SK-N-SH treated with all-trans-retinoic acid at 6 μM for 48 hours (cell line): ENCODE measurements at regions not wholly inside any gene's neighbourhood (a gene's known extent, or its start where the extent isn't known, plus 50 kb on each side); places are given as distances from the start of the nearest gene placed in this dataset.

Source experiments
- ATAC-seq: fragments of 200-7000 bp; cut with Tn5 transposase; 3 replicates; pipeline ENCODE4 v1.9.1; 2020; ENCODE audit warnings: mild to moderate bottlenecking, moderate library complexity
- ARNTL ChIP-seq: fragments of 450-650 bp; formaldehyde crosslinking; IDR thresholded peaks from 2 replicates; pipeline ENCODE4 v1.5.0; 2020; ENCODE audit warnings: low read depth, mild to moderate bottlenecking, moderate library complexity, borderline replicate concordance
- BACH2 ChIP-seq: fragments of 250-450 bp; sonication (Bioruptor Pico); IDR thresholded peaks from 2 replicates; pipeline ENCODE4 v1.9.0; 2021; ENCODE audit warnings: mild to moderate bottlenecking, borderline replicate concordance
- CREB5 ChIP-seq: fragments of 250-450 bp; sonication (Bioruptor Pico); IDR thresholded peaks from 2 replicates; pipeline ENCODE4 v1.5.1; 2020; ENCODE audit warnings: low read depth, mild to moderate bottlenecking, moderate library complexity
- CSDC2 ChIP-seq: fragments of 250-450 bp; sonication (Bioruptor Pico); IDR thresholded peaks from 2 replicates; pipeline ENCODE4 v1.5.0; 2020; ENCODE audit warnings: mild to moderate bottlenecking, moderate library complexity
- ESRRG ChIP-seq: fragments of 250-450 bp; sonication (Bioruptor Pico); IDR thresholded peaks from 2 replicates; pipeline ENCODE4 v1.6.1; 2021; ENCODE audit warnings: mild to moderate bottlenecking
- GLIS3 ChIP-seq: fragments of 250-450 bp; sonication (Bioruptor Pico); IDR thresholded peaks from 2 replicates; pipeline ENCODE4 v1.5.0; 2020; ENCODE audit warnings: mild to moderate bottlenecking, moderate library complexity
- ISL1 ChIP-seq: fragments of 250-450 bp; sonication (Bioruptor Pico); IDR thresholded peaks from 2 replicates; pipeline ENCODE4 v2.1.2; 2022; ENCODE audit warnings: mild to moderate bottlenecking, moderate library complexity
- OSR1 ChIP-seq: fragments of 250-450 bp; sonication (Bioruptor Pico); IDR thresholded peaks from 2 replicates; pipeline ENCODE4 v1.8.0; 2022; ENCODE audit warnings: moderate library complexity, mild to moderate bottlenecking, inconsistent platforms
- PATZ1 ChIP-seq: fragments of 250-450 bp; sonication (Bioruptor Pico); IDR thresholded peaks from 2 replicates; pipeline ENCODE4 v1.8.0; 2020; ENCODE audit warnings: mild to moderate bottlenecking, moderate library complexity, borderline replicate concordance
- PPARA ChIP-seq: fragments of 250-450 bp; sonication (Bioruptor Pico); IDR thresholded peaks from 2 replicates; pipeline ENCODE4 v1.5.0; 2020; ENCODE audit warnings: mild to moderate bottlenecking, borderline replicate concordance
- RARB ChIP-seq: fragments of 250-450 bp; sonication (Bioruptor Pico); IDR thresholded peaks from 2 replicates; pipeline ENCODE4 v1.8.0; 2021; ENCODE audit warnings: mild to moderate bottlenecking, moderate library complexity
- SNAI2 ChIP-seq: fragments of 250-450 bp; sonication (Bioruptor Pico); IDR thresholded peaks from 2 replicates; pipeline ENCODE4 v1.5.0; 2020; ENCODE audit warnings: mild to moderate bottlenecking, moderate library complexity
- TCF4 ChIP-seq: fragments of 250-450 bp; sonication (Bioruptor Pico); IDR thresholded peaks from 2 replicates; pipeline ENCODE4 v1.8.0; 2021; ENCODE audit warnings: mild to moderate bottlenecking, moderate library complexity, borderline replicate concordance
- TOX ChIP-seq: fragments of 250-450 bp; sonication (Bioruptor Pico); IDR thresholded peaks from 2 replicates; pipeline ENCODE4 v1.8.0; 2021; ENCODE audit warnings: mild to moderate bottlenecking, moderate library complexity, borderline replicate concordance
- ZC3H10 ChIP-seq: fragments of 250-450 bp; sonication (Bioruptor Pico); IDR thresholded peaks from 2 replicates; pipeline ENCODE4 v1.5.1; 2021; ENCODE audit warnings: mild to moderate bottlenecking, moderate library complexity
- ZFP3 ChIP-seq: fragments of 250-450 bp; sonication (Bioruptor Pico); IDR thresholded peaks from 2 replicates; pipeline ENCODE4 v1.5.0; 2020; ENCODE audit warnings: mild to moderate bottlenecking, moderate library complexity
- ZFP30 ChIP-seq: fragments of 450-650 bp; formaldehyde crosslinking; IDR thresholded peaks from 2 replicates; pipeline ENCODE4 v1.5.0; 2022; ENCODE audit warnings: mild to moderate bottlenecking, moderate library complexity
- ZNF565 ChIP-seq: fragments of 450-650 bp; formaldehyde crosslinking; conservative IDR thresholded peaks from 2 replicates; pipeline ENCODE4 v1.5.0; 2020; ENCODE audit warnings: low read depth, mild to moderate bottlenecking, moderate library complexity
- ZNF70 ChIP-seq: fragments of 450-650 bp; formaldehyde crosslinking; IDR thresholded peaks from 2 replicates; pipeline ENCODE4 v1.5.0; 2020; ENCODE audit warnings: mild to moderate bottlenecking, moderate library complexity
- TF ChIP-seq, protein P1 (sequence below): fragments of 250-450 bp; sonication (Bioruptor Pico); IDR thresholded peaks from 2 replicates; pipeline ENCODE4 v1.8.0; 2021; ENCODE audit warnings: low read depth, mild to moderate bottlenecking, moderate library complexity, borderline replicate concordance
- TF ChIP-seq, protein P2 (sequence below): fragments of 250-450 bp; sonication (Bioruptor Pico); IDR thresholded peaks from 2 replicates; pipeline ENCODE4 v1.5.1; 2021; ENCODE audit warnings: mild to moderate bottlenecking, moderate library complexity

GRCh38 chr3:27907929-27908328, 185.8 kb upstream of the EOMES start:
- TF ChIP-seq TOX (CRISPR knock-in tag), result no peak
- TF ChIP-seq, protein P1, sequence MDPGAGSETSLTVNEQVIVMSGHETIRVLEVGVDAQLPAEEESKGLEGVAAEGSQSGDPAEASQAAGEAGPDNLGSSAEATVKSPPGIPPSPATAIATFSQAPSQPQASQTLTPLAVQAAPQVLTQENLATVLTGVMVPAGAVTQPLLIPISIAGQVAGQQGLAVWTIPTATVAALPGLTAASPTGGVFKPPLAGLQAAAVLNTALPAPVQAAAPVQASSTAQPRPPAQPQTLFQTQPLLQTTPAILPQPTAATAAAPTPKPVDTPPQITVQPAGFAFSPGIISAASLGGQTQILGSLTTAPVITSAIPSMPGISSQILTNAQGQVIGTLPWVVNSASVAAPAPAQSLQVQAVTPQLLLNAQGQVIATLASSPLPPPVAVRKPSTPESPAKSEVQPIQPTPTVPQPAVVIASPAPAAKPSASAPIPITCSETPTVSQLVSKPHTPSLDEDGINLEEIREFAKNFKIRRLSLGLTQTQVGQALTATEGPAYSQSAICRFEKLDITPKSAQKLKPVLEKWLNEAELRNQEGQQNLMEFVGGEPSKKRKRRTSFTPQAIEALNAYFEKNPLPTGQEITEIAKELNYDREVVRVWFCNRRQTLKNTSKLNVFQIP (CRISPR knock-in tag), result no peak
- no peak for TF ChIP-seq SNAI2
- no peak for TF ChIP-seq ZNF70 (CRISPR knock-in tag)
- TF ChIP-seq CSDC2 (CRISPR knock-in tag), result no peak
- TF ChIP-seq GLIS3, result no peak
- TF ChIP-seq ARNTL, result no peak
- no peak for TF ChIP-seq ZFP30 (CRISPR knock-in tag)
- TF ChIP-seq ZC3H10 (CRISPR knock-in tag), result no peak
- no peak for TF ChIP-seq PPARA
- TF ChIP-seq, protein P2, sequence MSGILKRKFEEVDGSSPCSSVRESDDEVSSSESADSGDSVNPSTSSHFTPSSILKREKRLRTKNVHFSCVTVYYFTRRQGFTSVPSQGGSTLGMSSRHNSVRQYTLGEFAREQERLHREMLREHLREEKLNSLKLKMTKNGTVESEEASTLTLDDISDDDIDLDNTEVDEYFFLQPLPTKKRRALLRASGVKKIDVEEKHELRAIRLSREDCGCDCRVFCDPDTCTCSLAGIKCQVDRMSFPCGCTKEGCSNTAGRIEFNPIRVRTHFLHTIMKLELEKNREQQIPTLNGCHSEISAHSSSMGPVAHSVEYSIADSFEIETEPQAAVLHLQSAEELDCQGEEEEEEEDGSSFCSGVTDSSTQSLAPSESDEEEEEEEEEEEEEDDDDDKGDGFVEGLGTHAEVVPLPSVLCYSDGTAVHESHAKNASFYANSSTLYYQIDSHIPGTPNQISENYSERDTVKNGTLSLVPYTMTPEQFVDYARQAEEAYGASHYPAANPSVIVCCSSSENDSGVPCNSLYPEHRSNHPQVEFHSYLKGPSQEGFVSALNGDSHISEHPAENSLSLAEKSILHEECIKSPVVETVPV, result no peak
- no peak for TF ChIP-seq ZNF565 (CRISPR knock-in tag)
- no peak for TF ChIP-seq TCF4
- TF ChIP-seq ESRRG, result no peak
- TF ChIP-seq RARB (CRISPR knock-in tag), result no peak
- no peak for TF ChIP-seq PATZ1 (CRISPR knock-in tag)
- no peak for ATAC-seq

- no peak for ATAC-seq
- no peak for TF ChIP-seq ZNF70 (CRISPR knock-in tag)
- TF ChIP-seq, protein P1 (CRISPR knock-in tag), result no peak
- no peak for TF ChIP-seq ZC3H10 (CRISPR knock-in tag)
These were observed 188.3 kb upstream of the EOMES start for GRCh38 chr3:27910456-27910855.

- peak; percentile 79 for ATAC-seq
- no peak for TF ChIP-seq OSR1 (CRISPR knock-in tag)
These were observed 192.1 kb upstream of the EOMES start for GRCh38 chr3:27914199-27914598.

- TF ChIP-seq ZFP30 (CRISPR knock-in tag), result no peak
- TF ChIP-seq ESRRG, result no peak
- TF ChIP-seq BACH2 (CRISPR knock-in tag), result no peak
- no peak for TF ChIP-seq PPARA
- no peak for TF ChIP-seq ZNF70 (CRISPR knock-in tag)
- no peak for TF ChIP-seq ZFP3 (CRISPR knock-in tag)
- no peak for TF ChIP-seq CREB5 (CRISPR knock-in tag)
- TF ChIP-seq ISL1 (CRISPR knock-in tag), result no peak
- TF ChIP-seq, protein P1 (CRISPR knock-in tag), result no peak
- no peak for TF ChIP-seq SNAI2
- TF ChIP-seq ARNTL, result no peak
- TF ChIP-seq, protein P2, result no peak
- TF ChIP-seq RARB (CRISPR knock-in tag), result no peak
- no peak for TF ChIP-seq GLIS3
- TF ChIP-seq ZC3H10 (CRISPR knock-in tag), result no peak
- TF ChIP-seq TOX (CRISPR knock-in tag), result no peak
- TF ChIP-seq TCF4, result no peak
- TF ChIP-seq CSDC2 (CRISPR knock-in tag), result no peak
- no peak for TF ChIP-seq ZNF565 (CRISPR knock-in tag)
- ATAC-seq, result no peak
These were observed 201.4 kb upstream of the EOMES start for GRCh38 chr3:27923349-27924068.
